Retina (tissue), 1 donor: ENCODE measurements at regions not wholly inside any gene's neighbourhood (a gene's known extent, or its start where the extent isn't known, plus 50 kb on each side); places are given as distances from the start of the nearest gene placed in this dataset.
A peak's percentile ranks its signal among the peaks of the same experiment; 100 is the strongest.
"Not testable (repeated sequence)": the region's sequence is repeated elsewhere in the genome, so short reads cannot be mapped to it uniquely, and the experiment has no call there.

Experiments used
- DNase-seq: peaks from one replicate; pipeline ENCODE4 v3.0.0-alpha.2; 2016

DNA sequence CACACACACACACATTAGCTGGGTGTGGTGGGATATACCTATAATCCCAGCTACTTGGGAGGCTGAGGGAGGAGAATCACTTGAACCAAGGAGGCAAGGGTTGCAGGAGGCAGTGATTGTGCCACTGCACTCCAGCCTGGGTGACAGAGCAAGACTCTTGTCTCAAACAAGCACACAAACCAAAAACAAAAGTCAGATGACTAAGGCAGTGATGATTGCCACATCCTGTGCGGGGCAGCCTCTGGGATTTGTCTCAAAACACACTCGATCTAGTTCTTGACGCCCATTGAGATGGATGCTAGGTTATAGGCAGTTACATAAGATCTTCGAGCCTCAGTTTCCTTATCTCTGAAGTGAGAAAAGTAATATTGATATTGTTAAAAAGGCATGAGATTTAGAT is 57.8 kb upstream of the NBPF8 start:
- DNase-seq: not testable (repeated sequence)

DNA sequence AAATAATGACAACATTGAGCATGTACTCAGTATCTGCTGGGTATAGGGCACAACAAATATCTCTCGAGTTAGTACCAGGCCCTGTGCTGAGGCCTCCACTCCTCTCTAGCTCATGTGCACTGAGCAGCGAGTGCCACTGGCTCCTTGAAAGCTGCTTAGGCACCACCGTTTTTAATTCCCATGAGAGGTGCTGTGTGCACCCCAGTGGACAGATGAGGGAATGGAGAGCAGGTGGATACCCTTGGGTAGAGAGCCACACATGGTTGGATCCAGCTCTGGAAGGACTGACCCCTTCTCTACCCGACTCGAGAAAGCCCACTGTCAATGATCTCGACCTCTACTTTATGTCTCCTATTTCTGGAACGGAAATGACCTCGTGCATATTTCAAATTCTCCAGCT is 58.7 kb upstream of the NBPF8 start:
- peak; percentile 1 for DNase-seq

DNA sequence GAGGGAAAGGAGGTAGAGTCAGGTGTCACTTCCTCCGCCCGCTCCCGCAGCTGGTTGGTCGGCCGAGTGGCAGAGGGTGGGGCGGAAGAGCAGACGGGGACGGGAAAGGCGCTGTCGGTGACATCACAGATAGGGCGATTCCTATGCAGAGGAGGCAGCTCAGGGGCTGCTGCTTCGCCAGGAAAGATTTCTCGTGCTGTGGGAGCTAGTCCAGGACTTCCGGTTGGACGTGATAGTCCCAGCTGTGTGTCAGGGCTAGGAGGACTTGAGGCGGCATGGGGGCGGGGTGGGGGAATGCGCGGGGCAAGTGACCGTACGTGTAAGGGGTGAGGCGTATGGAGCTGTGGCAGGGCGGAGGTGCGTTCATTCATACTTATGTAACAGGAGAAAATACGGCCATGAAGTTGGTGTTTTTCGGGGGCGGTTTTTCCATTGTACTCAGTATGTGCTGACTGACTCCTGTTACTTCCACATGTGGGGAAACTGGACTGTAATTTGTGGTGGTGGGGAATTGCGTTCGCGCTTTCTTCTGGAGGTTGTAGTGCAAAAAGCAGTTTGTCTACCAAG is 60.1 kb upstream of the NBPF8 start:
- peak; percentile 55 for DNase-seq

DNA sequence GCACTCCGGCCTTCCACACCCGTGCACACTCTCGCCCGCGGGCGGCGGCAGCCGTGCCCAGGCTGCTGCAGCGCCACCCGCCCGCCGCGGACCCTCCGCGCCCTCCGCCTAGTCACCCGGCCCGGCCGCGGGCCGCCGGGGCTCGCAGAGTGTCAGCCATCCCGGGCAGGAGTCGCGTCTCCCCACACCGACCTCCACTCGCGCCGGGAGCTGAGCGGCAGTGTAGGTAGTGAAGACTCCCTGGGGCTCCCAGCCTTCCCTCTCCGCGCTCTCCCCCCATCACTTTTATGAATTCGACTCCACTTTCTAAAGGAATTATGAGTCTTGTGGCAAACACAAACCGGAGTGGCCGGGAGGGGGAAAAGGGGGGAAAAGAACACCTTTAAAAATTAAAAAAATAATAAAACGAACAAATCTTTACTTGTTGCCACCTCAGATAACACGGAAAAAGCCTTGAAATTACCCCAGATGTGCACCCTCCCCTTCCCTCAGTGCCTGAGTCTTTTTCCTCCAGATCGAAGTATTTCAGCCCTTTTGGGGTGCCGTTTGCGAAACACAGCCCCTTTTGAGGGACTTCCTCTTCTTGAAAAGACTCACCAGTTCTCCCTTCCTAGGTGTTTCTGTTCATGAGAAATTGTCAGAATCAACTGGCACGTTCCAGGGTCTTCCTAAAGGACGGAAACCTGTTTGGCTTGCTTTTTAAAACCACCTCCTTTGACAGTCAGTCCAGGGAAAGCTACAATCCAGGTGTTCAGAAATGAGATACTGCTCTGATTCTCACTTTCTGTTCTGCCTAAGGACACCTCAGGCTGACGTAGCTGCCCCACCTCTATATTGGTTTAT is 72.4 kb upstream of the NBPF8 start:
- not testable (repeated sequence) for DNase-seq

DNA sequence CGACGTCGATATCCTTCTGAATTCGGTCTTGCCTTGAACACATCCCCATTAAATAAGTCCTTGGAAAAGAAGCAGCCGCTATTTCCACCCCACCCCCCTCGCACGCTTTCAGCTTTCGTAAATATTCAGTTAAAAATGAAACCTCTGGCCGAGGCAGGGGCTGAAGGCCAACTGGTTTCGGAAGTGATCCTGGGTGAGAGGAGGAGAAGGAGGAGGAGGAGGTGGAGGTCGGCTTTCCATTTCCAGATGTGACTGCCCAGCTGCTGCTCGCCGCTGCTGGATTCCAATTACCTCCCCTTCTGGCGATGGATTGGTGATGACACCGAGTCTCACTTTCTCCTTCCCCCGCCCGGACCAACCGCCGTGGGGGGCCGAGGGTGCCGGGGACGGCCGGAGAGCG is 73.1 kb upstream of the NBPF8 start:
- DNase-seq: not testable (repeated sequence)

DNA sequence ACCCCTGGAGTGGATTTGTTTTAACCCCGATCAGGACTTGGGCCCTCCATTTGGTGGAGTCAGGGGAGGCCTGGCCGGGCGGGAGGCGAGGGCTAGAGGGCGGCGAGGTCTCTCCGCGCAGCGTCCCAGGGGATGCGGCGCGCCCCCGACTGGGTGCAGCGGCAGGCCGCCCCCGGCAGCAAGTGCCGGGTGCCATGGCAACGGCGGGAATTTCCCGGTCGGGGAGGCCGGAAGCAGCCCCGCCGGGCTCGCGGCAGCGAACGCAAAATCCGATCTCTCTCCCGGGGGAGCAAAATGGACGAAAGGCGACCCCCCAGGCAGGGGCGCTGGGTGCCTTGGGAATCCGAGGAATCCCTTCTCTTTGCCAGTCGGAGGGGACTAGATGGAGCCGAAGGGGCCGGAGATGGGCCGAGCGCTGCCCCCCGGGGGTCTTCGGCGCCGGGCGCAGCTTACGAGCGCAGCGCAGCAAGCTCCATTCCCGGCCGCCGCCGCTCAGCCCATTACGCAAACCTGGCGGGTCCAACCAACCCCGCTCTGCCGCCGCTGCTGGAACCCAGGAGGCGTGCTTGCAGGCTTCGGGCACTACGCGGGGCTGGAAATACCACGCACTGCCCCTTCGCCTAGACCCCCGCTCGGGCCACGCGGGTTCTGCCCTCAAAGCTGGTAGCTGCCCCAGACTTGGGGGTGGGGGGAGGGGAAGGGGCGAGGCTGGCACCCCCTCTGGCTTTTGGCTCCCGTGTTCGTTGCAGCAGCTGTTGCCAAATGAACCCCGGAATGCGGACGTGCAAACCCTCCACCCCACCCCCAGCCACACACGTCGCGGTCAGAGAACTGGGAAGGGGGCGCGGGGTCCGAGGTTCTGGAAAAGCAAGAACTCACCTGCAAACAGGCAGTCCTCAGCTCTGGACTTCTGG is 73.7 kb upstream of the NBPF8 start:
- not testable (repeated sequence) for DNase-seq

DNA sequence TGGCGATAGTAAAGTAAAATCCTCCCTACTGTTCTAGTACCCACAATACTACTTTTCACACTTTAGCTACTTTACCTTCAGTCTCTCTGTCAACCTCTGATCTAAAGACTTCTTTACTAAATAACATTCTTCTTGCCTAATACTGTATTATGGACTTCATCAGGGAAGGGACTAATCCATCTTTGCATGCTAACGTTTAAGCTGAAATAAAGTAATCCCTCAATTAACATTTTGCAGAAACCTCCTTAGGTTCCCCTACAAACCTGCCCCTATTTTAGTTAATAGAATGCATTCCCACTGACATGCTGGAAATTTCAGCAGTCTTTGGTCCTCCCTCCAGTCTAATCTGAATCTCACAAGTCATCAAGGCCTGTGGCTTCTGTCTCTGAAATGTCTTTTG is 99.1 kb upstream of the NBPF8 start:
- DNase-seq: not testable (repeated sequence)

DNA sequence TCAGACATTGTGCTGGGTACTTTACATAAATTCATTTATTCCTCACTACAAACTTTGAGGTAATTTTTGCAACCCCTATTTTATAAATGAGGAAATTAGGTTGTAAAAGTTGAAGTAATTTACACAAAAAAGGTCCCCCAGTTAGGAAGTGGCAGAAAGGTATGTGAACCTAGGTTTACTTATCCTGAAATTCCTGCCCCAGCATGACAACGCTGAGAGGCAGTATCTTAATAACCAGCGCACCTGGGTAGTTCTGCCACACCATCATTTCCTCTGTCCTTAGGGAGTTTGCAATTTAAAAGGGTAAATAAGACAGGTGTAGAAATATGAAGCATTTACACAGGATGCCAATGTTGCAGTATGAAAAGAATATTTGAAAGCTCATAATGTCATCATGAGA is 102.9 kb upstream of the NBPF8 start:
- DNase-seq: not testable (repeated sequence)

DNA sequence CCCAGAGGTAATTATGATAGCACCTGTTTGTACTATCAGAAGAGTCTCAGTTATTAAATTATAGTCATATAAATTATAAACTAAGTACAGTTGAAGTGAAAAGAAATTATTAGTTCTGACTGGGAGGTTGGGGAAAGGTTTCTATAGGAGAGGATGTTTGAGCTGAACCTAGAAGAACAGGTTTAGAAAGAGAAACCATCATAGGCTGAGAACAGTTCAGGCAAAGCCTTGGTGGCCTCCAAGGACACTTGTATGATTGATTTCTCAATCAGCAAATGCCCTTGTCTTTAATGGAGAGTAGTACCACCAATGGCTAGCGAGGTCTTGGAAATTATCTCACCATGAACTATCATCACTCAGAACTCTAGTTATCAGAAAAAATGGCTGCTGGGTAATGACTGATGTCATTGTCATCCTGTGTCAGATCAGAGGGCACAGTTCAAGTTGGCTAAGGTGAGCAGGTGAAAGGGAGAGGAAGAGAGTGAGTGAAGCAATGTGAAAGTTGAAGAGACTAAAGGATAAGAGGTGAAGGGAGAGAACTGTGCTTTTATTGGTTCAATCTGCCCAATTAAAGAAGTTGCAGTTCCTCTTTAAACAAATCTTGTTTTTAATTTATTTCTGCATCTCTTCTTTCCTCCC is 105.8 kb upstream of the NBPF8 start:
- not testable (repeated sequence) for DNase-seq

DNA sequence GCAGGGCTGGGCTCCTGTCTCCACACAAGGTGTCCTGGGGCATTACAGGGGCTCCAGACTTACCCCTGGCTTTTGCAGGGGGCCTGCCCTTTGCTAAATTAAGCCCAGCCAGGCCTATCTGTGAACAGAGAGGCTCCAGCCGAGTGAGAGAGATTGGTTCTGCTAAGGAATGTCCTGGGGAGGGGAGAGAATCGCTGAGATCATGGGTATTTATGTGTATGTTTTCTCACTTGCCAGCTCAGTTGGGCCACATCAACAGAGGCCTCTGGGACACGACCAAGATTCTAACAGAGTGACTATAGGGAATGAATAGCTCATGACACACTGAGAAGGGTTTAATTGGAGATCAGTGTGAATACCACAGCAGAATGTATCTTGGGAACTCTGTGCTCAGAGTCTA is 109.8 kb upstream of the NBPF8 start:
- not testable (repeated sequence) for DNase-seq

DNA sequence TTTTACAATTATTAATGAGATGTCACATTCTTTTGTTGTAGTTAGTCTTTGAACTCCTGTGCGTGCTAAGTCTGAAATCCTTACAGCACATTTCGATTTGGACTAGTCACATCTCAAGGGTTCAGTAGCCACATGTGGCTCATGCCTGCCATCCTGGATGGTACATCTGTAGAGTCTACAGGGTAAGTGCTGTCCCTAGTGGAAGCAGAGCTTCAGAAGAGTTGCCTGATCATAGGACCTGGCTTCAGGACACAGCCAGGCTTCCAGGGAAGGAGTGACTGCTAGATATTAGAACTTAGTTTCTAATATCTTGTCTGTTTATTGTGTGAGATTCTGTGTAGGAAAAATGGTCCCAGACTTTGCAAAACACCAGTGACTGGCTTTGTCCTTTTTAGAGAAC is 110.5 kb upstream of the NBPF8 start:
- DNase-seq: not testable (repeated sequence)

DNA sequence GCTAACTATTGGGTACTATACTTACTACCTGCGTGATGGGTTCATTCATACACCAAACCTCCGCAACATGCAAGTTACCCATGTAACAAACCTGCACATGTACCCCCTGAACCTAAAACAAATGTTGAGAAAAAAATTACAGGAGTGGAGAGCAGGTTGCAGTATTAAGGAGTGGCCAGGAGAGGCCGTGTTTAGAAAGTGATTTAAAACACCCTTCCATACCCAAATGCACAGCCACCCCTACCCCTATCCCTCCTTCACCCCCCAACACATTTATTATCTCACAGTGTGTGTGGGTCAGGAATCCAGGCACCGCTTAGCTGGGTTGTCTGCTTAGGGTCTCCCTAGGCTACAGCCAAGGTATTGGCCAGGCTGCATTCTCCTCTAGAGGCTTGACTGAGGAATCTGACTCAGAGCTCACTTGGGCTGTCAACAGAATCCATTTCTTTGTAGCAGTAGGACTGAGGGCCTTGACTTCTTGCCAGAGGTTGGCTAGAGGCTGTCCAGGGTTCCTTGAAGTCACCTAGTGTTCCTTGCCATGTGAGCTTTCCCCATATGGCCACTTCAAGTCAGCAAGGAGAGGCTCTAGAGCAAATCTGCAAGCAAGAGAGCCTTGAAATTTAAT is 115.3 kb upstream of the NBPF8 start:
- not testable (repeated sequence) for DNase-seq

DNA sequence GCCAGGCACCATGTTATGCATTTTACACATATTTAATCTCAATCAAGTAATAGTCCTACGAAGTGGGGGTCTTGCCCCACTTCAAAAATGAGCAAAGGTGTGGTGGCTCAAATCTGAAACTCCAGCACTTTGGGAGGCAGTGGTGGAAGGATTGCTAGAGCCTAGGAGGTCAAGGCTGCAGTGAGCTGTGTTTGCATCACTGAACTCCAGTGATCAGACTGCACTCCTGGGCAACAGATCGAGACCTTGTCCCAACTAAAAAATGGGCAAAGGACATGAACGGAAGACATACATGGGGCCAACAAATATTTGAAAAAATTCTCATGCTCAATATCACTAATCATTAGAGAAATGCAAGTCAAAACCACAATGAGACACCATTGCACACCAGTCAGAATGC is 116.3 kb upstream of the NBPF8 start:
- not testable (repeated sequence) for DNase-seq

DNA sequence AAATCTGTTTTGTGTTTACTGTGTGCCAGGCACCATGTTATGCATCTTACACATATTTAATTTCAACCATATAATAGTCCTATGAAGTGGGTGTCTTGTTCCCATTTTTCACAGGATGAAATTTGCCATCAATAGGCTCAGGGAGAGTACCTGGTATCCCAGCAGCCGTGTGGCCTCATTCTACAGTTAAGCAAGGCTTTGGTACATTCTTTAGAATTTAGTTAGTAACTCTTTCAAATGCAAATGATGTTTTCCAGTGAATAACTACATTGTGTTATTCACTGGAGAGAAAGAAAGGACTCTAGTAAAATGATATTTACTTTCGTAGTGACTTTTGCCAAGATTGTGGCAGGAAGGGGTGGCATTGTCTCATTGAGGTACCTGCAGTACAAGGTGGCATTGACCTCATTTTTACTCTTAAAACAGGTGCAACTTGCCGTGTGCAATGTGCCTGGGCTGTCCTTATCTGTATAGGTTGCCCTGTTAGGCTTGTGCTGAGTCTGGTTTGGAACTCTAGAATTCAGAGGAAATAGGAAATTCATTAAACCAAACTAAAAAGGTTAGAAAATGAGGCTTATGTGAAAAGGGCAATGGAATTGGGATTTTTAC is 117.4 kb upstream of the NBPF8 start:
- DNase-seq: not testable (repeated sequence)

DNA sequence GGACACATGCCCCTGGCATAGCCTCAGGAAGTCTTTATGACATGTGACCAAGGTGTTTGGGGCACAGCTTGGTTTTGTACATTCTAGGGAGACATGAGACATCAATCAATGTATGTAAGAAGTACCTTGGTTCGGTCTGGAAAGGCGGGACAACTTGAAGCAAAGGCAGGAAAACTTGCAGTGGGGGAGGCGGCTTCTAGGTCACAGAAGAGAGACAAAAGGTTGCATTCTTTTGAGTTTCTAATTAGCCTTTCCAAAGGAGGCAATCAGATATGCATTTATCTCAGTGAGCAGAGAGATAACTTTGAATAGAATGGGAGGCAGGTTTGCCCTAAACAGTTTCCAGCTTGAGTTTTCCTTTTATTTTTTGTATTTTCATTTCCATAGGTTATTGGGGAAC is 113.8 kb upstream of the SEC22B start:
- DNase-seq: not testable (repeated sequence)

DNA sequence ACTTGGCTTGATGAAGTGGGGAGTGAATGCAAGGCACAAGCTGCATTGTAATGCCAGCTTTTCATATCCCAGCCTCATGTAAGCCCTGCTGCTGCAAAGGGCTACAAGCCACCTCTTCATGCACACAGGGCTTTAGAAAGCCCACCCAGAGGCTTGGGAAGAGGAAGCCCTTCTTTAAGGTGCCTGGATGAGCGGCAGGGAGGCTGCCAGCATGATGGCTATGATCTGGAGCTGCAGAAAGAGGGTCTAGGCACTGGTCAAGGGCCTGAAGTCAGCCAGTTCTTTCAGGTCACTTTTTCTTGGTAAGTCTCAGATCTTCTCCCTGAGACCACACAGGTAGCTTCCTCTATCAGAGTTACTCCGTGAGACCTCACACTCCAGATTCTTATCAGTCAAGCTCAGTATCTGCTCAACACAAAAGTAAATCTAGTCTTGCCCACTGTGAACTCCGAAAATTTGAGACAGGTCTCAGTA is 113.3 kb upstream of the SEC22B start:
- DNase-seq: not testable (repeated sequence)

DNA sequence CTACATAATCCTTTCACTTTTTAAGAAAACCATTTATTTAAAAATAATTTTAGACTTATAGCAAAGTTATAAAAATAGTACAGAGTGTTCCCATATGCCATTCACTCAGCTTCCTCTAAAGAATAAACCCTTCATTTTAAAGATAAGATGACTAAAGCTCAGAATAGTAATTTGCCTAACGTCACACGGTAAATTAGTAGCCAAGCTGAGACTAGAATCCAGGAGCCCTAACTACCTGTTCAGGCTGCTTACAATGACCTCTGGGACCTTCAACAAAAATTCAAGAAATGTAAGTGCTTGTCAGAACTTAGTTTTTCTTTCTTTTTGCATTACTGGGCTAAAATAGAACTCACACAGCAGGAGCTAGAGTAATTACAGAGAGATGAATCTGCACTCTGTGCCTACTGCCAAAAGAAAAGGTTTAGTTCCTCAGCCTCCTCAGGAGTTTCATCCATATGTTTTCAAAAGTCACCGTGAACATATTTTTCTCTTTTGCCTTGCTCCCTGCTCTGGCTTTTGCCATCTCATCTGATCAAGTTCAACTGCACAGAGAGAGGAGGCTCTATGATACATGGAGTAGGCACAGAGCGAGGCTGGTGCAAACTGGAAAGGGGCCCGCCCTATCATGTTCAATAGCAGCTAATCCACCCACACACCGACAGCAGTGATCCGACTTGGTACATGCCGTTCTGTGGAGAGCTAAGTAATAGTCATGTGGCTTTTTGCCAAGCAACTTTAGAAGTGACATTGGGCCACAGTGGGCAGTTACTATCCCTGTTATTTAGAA is 112.7 kb upstream of the SEC22B start:
- not testable (repeated sequence) for DNase-seq

DNA sequence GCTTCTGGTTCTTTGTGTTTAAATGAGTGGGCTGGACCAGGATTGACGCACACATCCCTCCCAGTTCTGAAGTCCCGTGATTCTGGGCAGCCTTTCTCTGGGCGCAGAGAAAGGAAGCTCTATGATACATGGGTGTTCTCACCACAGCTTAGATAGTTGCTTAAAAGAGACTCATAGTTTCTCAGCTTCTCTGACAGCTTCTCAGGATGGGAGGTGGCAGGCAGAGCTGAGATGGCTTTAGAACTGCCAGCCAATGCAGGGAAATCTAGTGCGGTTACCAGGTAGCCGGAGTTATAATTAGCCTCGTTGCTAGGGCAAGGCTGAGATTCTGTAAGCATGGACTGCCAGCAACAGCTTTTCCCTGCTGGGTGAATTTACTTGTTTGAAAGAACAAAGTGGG is 111.8 kb upstream of the SEC22B start:
- DNase-seq: not testable (repeated sequence)

DNA sequence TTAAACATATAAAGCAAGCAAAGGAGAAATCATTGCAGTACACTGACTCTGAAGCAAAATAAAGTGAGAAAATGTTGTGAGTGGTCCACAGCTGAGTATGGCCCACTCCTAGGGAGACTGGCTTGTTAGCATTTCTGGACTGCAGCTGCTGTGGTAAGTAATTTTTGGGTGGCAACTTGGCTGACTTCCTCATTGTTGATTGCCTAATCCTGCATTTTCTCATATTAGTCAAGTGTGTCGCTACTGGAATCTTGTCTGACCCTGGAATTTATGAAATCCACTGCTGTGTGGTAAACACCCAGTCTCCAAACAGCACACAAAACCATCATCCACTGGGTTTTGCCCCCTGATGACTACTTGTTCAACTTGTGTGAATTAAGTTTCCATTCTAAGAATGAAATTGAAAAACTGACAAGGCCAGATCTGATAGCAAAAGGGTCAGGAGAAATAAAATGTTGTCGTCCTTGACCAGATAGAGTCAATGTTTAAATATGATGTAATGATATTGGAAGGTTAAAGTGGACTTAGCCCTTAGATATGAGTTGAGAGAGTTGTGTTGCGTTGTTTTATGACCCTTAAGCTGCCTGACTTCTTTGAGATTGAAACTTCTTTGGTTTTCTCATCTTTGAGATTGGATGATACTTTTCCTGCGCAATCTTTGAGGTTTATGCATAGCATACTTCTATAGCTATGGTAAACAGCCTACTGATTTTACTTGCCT is 106.6 kb upstream of the SEC22B start:
- not testable (repeated sequence) for DNase-seq

DNA sequence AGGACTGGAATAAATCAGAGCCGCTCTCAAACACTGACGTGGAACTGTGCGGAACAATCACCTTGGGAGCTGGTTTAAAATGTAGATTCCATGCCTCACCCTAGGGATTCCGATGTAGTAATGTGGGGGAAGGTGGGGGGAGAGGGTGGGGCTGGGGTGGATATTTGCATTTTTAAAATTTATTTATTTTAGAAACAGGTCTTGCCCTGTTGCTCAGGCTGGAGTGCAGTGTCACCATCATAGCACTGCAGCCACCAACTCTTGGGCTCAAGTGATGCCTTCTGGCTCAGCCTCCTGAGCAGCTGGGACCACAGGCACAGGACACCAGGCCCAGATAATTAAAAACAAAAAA is 101.9 kb upstream of the SEC22B start:
- DNase-seq: not testable (repeated sequence)
